ENCODE measurements at regions not wholly inside any gene's neighbourhood (a gene's known extent, or its start where the extent isn't known, plus 50 kb on each side); places are given as distances from the start of the nearest gene placed in this dataset.
"Not testable (repeated sequence)": the region's sequence is repeated elsewhere in the genome, so short reads cannot be mapped to it uniquely, and the experiment has no call there.

GRCh38 chr12:67457136-67457535 lies 188.0 kb downstream of the CAND1 start:
- DNase-seq, result no peak

- DNase-seq, result no peak
Observed at GRCh38 chr12:67457778-67458665, 188.9 kb downstream of the CAND1 start.

GRCh38 chr12:67459173-67459572 lies 189.4 kb upstream of the DYRK2 start:
- no peak for DNase-seq

- no peak for DNase-seq
Observed at GRCh38 chr12:67459578-67459977, 189.0 kb upstream of the DYRK2 start.

GRCh38 chr12:67460388-67460787 lies 188.2 kb upstream of the DYRK2 start:
- DNase-seq, result no peak

- no peak for DNase-seq
Observed at GRCh38 chr12:67468549-67469245, 179.8 kb upstream of the DYRK2 start.

GRCh38 chr12:67469666-67470065 lies 178.9 kb upstream of the DYRK2 start:
- no peak for DNase-seq

- no peak for DNase-seq
Observed at GRCh38 chr12:67471810-67472209, 176.7 kb upstream of the DYRK2 start.

DNA sequence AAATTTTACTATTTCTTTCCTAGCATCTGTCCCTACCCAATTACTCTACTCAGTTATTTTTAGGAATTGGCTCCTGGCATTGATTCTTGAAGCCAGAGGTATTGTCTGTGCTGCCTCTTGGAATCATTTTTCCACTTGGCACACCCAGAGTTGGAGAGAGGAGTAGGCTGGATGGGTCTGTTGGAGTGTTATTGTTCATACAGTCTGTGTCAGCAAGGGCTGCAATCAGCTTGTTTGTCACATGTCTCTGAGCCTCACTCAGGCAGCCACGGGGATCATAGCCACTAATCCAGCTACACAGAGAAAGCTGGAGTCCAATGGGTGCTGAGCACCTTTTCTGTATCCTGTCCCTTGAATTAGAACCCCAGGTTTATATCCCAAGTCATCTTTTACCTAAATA lies 176.0 kb upstream of the DYRK2 start:
- DNase-seq, result no peak

- no peak for DNase-seq
Observed at GRCh38 chr12:67474934-67475620, 173.5 kb upstream of the DYRK2 start.

- DNase-seq, result no peak
Observed at GRCh38 chr12:67475725-67476124, 172.8 kb upstream of the DYRK2 start.

DNA sequence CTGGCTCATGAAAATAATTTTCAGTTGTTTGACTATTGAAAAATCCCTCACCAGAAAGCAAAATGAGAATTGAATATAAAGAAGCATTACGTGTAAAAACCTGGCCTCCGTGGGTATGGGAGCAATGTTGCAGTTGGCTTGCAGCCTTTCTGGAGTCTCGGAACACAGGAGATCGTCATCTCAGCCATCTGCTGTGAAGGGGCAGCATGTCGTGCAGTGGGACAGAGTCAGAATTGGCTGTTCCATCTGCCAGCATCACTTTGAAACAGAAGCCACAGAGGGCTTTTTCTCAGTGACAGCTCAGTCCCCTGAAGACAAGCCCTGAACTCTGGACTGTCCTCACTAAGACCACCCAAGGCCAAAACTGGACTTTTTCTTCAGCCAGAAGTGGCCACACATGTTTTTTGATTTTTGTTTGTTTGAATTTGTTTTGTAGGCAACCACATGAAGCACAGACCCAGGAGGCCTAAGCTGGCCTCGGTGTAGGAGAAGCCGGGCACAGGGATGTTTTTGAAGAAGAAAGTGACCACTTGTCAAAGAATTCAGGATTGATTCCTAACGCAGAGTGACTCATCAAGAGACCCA lies 170.8 kb upstream of the DYRK2 start:
- no peak for DNase-seq

DNA sequence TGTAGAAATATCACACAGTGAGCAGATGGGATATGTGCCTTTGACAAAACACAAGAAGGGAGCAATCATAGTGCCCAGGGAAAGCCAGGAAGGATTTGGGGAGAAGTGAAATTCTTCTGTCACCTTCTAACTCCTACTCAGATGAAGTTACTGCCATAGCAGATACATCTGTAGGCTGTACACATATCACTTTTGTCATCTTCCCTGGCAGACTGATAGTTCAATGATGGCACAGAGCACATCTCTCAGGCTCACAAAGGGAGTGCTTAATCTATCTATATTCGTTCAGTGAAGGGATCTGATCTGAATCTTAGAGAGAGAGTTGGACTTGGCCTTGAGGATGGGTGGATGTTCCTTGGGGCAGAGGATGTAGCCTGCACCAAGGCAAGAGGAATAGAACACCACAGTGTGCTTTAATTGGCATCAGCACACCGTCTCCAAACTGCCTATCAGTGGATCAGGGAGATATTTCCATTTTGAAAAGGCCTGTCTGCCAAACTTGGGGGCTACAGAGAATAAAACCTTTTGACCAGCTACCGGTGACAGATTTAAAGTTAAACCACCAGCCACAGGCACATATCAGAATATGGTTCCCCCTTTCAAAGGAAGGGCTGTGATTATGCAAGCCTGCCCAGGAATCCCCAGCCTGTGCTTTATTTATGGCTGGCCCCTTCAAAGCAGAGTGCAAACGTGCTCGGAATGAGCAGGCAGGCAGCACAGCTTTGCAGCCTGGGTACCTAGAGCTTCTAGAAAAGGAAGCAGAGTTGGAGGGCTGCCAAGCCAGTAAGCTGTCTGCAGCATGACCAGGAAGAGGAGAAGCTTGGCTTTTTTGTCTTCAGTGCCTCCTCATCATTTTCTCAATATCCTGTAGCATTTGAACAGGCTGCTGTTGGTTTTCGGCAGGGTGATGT lies 165.5 kb upstream of the DYRK2 start:
- peak; percentile 57 for DNase-seq

DNA sequence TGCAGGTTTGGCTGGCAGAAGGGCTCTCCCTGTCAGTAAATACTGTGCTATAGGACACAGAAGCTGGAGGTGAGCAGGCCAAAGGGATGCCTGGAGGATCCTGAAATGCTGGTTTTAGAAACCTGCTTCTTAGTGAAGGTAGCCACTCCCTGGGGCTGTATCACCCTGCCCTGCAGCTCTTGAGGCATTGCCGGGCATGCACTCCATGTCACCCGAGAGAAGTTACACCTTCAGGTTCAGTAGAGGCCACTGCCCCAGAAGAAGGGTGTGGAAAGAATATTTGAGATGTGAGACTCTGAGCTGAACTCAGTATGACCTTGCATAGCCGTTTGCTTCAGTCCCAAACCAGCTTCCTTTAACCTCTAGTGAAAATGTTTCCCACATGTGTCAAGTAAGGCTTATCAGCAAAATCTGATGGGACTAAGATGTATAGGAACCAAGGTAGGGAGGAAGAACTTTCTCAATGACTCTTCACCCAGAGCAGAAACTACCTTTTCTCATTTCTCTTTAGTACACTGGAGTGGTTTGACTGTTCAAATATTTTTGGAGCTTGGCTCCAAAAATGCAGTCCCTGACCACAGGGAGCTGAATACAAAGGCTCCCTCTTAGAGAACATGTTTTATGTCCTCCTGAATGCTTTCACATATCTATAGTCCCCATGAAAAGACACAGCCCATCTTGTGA lies 164.5 kb upstream of the DYRK2 start:
- no peak for DNase-seq

DNA sequence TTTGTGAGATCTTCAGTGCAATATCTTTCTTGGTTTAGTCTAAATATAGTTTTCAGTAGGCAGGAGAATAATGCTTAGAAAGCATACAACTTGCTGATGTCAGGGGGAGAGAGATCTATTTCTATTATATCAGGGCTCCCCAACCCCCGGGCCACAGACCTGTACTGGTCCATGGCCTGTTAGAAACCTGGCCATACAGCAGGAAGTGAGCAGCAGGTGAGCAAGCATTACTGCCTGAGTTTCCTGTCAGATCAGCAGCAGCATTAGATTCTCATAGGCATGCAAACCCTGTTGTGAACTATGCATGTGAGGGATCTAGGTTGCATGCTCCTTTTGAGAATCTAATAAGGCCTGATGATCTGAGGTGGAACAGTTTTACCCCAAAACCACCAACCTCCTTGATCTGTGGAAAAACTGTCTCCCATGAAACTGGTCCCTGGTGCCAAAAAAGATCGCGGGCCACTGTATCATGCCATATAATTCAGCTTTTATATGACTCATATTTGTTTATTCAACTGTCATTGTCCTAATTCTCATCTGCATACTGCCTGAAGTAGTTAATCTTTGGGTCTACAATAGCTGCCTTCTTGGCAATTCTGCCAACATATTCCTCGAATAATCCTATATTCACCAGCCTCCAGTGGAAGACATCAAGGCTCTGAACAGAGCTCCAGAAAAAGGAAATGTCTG lies 163.6 kb upstream of the DYRK2 start:
- DNase-seq, result no peak

- no peak for DNase-seq
Observed at GRCh38 chr12:67486671-67487070, 161.9 kb upstream of the DYRK2 start.

DNA sequence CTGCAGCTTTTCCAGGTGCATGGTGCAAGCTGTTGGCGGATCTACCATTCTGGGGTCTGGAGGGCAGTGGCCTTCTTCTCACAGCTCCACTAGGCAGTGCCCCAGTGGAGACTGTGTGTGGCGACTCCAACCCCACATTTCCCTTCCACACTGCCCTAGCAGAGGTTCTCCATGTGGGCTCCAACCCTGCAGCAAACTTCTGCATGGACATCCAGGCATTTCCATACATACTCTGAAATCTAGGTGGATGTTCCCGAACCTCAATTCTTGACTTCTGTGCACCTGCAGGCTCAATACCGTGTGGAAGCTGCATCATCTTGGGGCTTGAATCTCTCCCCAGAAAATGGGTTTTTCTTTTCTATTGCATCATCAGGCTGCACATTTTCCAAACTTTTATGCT lies 160.2 kb upstream of the DYRK2 start:
- DNase-seq, result not testable (repeated sequence)

DNA sequence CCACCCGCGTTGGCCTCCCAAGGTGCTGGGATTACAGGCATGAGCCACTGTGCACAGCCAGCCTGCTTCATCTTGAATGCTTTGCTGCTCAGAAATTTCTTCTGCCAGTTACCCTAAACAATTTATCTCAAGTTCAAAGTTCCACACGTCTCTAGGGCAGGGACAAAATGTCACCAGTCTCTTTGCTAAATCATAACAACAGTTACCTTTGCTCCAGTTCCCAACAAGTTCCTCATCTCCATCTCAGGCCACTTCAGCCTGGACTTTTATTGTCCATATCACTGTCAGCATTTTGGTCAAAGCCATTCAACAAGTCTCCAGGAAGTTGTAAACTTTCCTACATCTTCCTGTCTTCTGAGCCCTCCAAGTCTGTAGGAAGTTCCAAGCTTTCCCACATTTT lies 159.5 kb upstream of the DYRK2 start:
- DNase-seq, result no peak

- DNase-seq, result no peak
Observed at GRCh38 chr12:67496581-67496980, 152.0 kb upstream of the DYRK2 start.

DNA sequence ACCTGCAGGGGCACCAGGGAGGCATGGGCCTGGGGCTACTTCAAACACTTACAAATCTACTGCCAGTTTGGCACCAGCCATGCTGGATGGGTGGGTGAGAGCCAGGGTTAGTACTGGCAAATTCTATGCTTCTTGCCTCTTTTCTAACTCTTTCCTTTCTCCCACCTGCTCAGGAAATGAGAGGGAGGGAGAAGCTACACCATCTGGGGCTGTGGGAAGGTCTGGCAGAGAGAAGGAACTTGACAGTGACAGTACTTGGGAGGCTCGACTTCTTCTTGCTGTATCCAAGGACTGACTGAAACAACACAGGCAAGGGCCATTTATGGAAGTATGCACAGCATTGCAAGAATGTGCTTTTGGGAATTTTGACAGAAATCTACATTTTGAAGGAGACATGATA lies 149.6 kb upstream of the DYRK2 start:
- DNase-seq, result no peak

- DNase-seq, result no peak
Observed at GRCh38 chr12:67501362-67501761, 147.2 kb upstream of the DYRK2 start.
